Prostate gland (tissue), 2 donors: ENCODE measurements at regions not wholly inside any gene's neighbourhood (a gene's known extent, or its start where the extent isn't known, plus 50 kb on each side); places are given as distances from the start of the nearest gene placed in this dataset.

Experiments used
- POLR2A ChIP-seq: fragments of 450-650 bp; IDR thresholded peaks from one replicate; pipeline ENCODE4 v1.6.1; 2016; ENCODE audit warnings: antibody characterized with exemption, mild to moderate bottlenecking
- POLR2AphosphoS5 ChIP-seq: sonication (generic); formaldehyde crosslinking; IDR thresholded peaks from one replicate; pipeline ENCODE4 v1.6.1; 2017; ENCODE audit warnings: antibody characterized with exemption
- TF ChIP-seq, protein P1 (sequence below), 4 experiments: fragments of 200-600 bp in 2 of 4; fragments of 450-650 bp in 2 of 4; sonication (generic) in 2 of 4; IDR thresholded peaks; 1 replicate in 3 of 4; 2 replicates in 1 of 4; pipeline ENCODE4 v1.5.1; 2016 to 2019; ENCODE audit warnings: antibody characterized with exemption in 4 of 4, mild to moderate bottlenecking in 2 of 4, moderate library complexity in 2 of 4

DNA sequence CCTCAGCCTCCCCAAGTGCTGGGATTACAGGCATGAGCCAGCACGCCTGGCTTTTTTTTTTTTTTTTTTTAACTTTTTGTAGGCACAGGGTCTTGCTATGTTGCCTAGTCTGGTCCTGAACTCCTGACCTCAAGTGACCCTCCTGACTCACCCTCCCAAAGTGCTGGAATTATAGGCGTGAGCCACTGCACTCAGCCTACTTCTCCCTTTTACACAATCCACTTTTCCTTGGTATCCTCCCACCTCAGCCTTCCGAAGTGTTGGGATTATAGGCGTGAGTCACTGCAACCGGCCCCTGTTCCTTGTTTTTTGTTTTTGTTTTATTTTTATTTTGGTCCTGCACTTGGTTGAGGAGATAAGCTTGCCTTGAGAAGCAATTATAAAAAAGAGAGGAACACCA, 75.9 kb upstream of the KMT2C start:
- TF ChIP-seq, protein P1, sequence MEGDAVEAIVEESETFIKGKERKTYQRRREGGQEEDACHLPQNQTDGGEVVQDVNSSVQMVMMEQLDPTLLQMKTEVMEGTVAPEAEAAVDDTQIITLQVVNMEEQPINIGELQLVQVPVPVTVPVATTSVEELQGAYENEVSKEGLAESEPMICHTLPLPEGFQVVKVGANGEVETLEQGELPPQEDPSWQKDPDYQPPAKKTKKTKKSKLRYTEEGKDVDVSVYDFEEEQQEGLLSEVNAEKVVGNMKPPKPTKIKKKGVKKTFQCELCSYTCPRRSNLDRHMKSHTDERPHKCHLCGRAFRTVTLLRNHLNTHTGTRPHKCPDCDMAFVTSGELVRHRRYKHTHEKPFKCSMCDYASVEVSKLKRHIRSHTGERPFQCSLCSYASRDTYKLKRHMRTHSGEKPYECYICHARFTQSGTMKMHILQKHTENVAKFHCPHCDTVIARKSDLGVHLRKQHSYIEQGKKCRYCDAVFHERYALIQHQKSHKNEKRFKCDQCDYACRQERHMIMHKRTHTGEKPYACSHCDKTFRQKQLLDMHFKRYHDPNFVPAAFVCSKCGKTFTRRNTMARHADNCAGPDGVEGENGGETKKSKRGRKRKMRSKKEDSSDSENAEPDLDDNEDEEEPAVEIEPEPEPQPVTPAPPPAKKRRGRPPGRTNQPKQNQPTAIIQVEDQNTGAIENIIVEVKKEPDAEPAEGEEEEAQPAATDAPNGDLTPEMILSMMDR (IDR thresholded peaks at IDR 0.05): no peak
- TF ChIP-seq POLR2AphosphoS5: no peak
- no peak for TF ChIP-seq POLR2A
